ENCODE measurements at regions not wholly inside any gene's neighbourhood (a gene's known extent, or its start where the extent isn't known, plus 50 kb on each side); places are given as distances from the start of the nearest gene placed in this dataset.

- ChIA-PET POLR2A (no interaction called here), CTCF (interaction anchor here (1.3 to 1.6 kb wide), 2 partner anchors 10 to 97 kb away, joined by 4 read pairs; no protein-coding TSS in a partner anchor)
- Histone ChIP-seq H4K20me1 (replicated peaks; ENCODE audit: control insufficient read depth, extremely low read depth, insufficient read depth, low read length) (no peaks in the 10 kb centered on the region), H3K9me1 (replicated peaks; ENCODE audit: control insufficient read depth, extremely low read depth, insufficient read depth, low read length) (no peaks in the 10 kb centered on the region), H3K4me2 (ENCODE audit: insufficient read depth, low read length) (no peak overlapping the region), H3K9ac (replicated peaks; ENCODE audit: extremely low read depth, insufficient read depth, low read length) (no peak overlapping the region), H2AFZ (ENCODE audit: low read depth, low read length) (no peak overlapping the region), H3K27me3 (ENCODE audit: control insufficient read depth in 2 of 2, insufficient read depth in 2 of 2, low read length in 2 of 2) (no peaks in the 10 kb centered on the region), H3K4me1 (ENCODE audit: control insufficient read depth, extremely low read depth, insufficient read depth, low read length) (peaks cover 34% of the 10 kb centered on the region), H3K79me2 (ENCODE audit: control insufficient read depth, insufficient read depth, low read length) (no peaks in the 10 kb centered on the region), H3K4me3 (replicated peaks in 1 of 3; ENCODE audit: insufficient read depth in 1 of 3, low read depth in 1 of 3, low read length in 3 of 3) (no peak overlapping the region), H3K36me3 (ENCODE audit: control insufficient read depth in 2 of 2, extremely low read depth in 1 of 2, insufficient read depth in 2 of 2, low read length in 2 of 2) (no peaks in the 10 kb centered on the region), H3K9me3 (replicated peaks; ENCODE audit: control insufficient read depth, insufficient read depth, low read length) (no peaks in the 10 kb centered on the region), H3K27ac (ENCODE audit: insufficient read depth, low read depth, low read length) (no peak overlapping the region)
- TF ChIP-seq, protein P1, sequence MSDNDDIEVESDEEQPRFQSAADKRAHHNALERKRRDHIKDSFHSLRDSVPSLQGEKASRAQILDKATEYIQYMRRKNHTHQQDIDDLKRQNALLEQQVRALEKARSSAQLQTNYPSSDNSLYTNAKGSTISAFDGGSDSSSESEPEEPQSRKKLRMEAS (IDR thresholded peaks at IDR 0.05; ENCODE audit: insufficient read depth, insufficient read length), result no peak
- TF ChIP-seq FOS (IDR thresholded peaks at IDR 0.05; ENCODE audit: borderline replicate concordance, insufficient read depth, low read length) (no peak), POLR2AphosphoS5 (IDR thresholded peaks at IDR 0.05; ENCODE audit: insufficient read depth, low read depth, low read length) (no peak), POLR2A (IDR thresholded peaks at IDR 0.05; ENCODE audit: low read depth, low read length) (no peak), JUN (IDR thresholded peaks at IDR 0.05; ENCODE audit: borderline replicate concordance, insufficient read depth, insufficient read length, low read depth) (no peak), EZH2 (IDR thresholded peaks at IDR 0.05; ENCODE audit: borderline replicate concordance, low read depth, low read length, severe bottlenecking) (no peak)
- TF ChIP-seq, protein P2, sequence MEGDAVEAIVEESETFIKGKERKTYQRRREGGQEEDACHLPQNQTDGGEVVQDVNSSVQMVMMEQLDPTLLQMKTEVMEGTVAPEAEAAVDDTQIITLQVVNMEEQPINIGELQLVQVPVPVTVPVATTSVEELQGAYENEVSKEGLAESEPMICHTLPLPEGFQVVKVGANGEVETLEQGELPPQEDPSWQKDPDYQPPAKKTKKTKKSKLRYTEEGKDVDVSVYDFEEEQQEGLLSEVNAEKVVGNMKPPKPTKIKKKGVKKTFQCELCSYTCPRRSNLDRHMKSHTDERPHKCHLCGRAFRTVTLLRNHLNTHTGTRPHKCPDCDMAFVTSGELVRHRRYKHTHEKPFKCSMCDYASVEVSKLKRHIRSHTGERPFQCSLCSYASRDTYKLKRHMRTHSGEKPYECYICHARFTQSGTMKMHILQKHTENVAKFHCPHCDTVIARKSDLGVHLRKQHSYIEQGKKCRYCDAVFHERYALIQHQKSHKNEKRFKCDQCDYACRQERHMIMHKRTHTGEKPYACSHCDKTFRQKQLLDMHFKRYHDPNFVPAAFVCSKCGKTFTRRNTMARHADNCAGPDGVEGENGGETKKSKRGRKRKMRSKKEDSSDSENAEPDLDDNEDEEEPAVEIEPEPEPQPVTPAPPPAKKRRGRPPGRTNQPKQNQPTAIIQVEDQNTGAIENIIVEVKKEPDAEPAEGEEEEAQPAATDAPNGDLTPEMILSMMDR (IDR thresholded peaks at IDR 0.05; ENCODE audit: extremely low read depth in 1 of 2, insufficient read depth in 1 of 2, low read depth in 1 of 2, low read length in 2 of 2), result no peak
- intact Hi-C loops (cut with micrococcal nuclease) (no loop called here), dilution Hi-C loops (cut with MboI; ENCODE audit: extremely low pct_ligation_motif_present, low sequenced_read_pairs) (no loop called here)
- DNase-seq (ENCODE audit: low read depth, low spot score), result no peak
- no peak for FAIRE-seq
- BruUV-seq (replicated peaks), result no TSS peak
Observed at GRCh38 chr3:34203386-34203785, 405.0 kb downstream of the PDCD6IP start.

All from endothelial cell of umbilical vein (primary cell).